ENCODE measurements at regions not wholly inside any gene's neighbourhood (a gene's known extent, or its start where the extent isn't known, plus 50 kb on each side); places are given as distances from the start of the nearest gene placed in this dataset.
A peak's percentile ranks its signal among the peaks of the same experiment; 100 is the strongest.
"Not testable (repeated sequence)": the region's sequence is repeated elsewhere in the genome, so short reads cannot be mapped to it uniquely, and the experiment has no call there.

GRCh38 chr6:27650620-27651370 is 177.9 kb upstream of the ZNF184 start:
- peak; percentile 29 for TF ChIP-seq CTCF (IDR thresholded peaks at IDR 0.05; ENCODE audit: low read depth, low read length, missing control alignments)
- no peak for DNase-seq (ENCODE audit: extremely low read depth, low read depth)
- peak overlapping the region; percentile 31 for H3K4me3 ChIP-seq (replicated peaks; ENCODE audit: low read depth, low read length)

- TF ChIP-seq CTCF (IDR thresholded peaks at IDR 0.05; ENCODE audit: low read depth, low read length, missing control alignments), result no peak
- H3K4me3 ChIP-seq (replicated peaks; ENCODE audit: low read depth, low read length), result no peak overlapping the region
- DNase-seq (ENCODE audit: extremely low read depth, low read depth), result no peak
These were observed 171.6 kb upstream of the ZNF184 start for GRCh38 chr6:27644528-27644927.

- no peak for TF ChIP-seq CTCF (IDR thresholded peaks at IDR 0.05; ENCODE audit: low read depth, low read length, missing control alignments)
- DNase-seq (ENCODE audit: extremely low read depth, low read depth), result no peak
These were observed 170.0 kb upstream of the ZNF184 start for GRCh38 chr6:27642744-27643456.

GRCh38 chr6:27635886-27636285 is 163.0 kb upstream of the ZNF184 start:
- DNase-seq (ENCODE audit: extremely low read depth, low read depth); H3K4me3 ChIP-seq (replicated peaks; ENCODE audit: low read depth, low read length): not testable (repeated sequence)

More at GRCh38 chr6:27642744-27643456, 170.0 kb upstream of the ZNF184 start:
- no peak overlapping the region for H3K4me3 ChIP-seq (replicated peaks; ENCODE audit: low read depth, low read length)

GRCh38 chr6:27633221-27633688 is 160.3 kb upstream of the ZNF184 start:
- H3K4me3 ChIP-seq (replicated peaks; ENCODE audit: low read depth, low read length); DNase-seq (ENCODE audit: extremely low read depth, low read depth): not testable (repeated sequence)

- DNase-seq (ENCODE audit: extremely low read depth, low read depth), result no peak
- peak overlapping the region; percentile 58; the same call in 1 of the 2 replicates for H3K4me3 ChIP-seq (replicated peaks; ENCODE audit: low read depth, low read length)
- no peak for TF ChIP-seq CTCF (IDR thresholded peaks at IDR 0.05; ENCODE audit: low read depth, low read length, missing control alignments)
These were observed 158.7 kb upstream of the ZNF184 start for GRCh38 chr6:27631609-27631916.

GRCh38 chr6:27630727-27631608 is 158.1 kb upstream of the ZNF184 start:
- peak overlapping the region; percentile 58 for H3K4me3 ChIP-seq (replicated peaks; ENCODE audit: low read depth, low read length)
- no peak for DNase-seq (ENCODE audit: extremely low read depth, low read depth)
- TF ChIP-seq CTCF (IDR thresholded peaks at IDR 0.05; ENCODE audit: low read depth, low read length, missing control alignments), result peak; percentile 15

Measured in HFF-Myc (cell line).